ENCODE measurements at regions not wholly inside any gene's neighbourhood (a gene's known extent, or its start where the extent isn't known, plus 50 kb on each side); places are given as distances from the start of the nearest gene placed in this dataset.

- Histone ChIP-seq H3K27ac (ENCODE audit: low read depth, low read length, poor library complexity, severe bottlenecking) (no peak overlapping the region), H3K36me3 (ENCODE audit: insufficient read depth, low read length) (no peaks in the 10 kb centered on the region), H2AFZ (ENCODE audit: low read length) (no peak overlapping the region), H3F3A (ENCODE audit: insufficient read depth, low read length) (no peaks in the 10 kb centered on the region), H3K79me2 (ENCODE audit: insufficient read depth, low read length) (no peaks in the 10 kb centered on the region), H3K4me2 (ENCODE audit: low read length) (no peak overlapping the region), H3K4me3 (ENCODE audit: low read depth, low read length, poor library complexity, severe bottlenecking) (no peak overlapping the region), H3K9me2 (ENCODE audit: low read depth, low read length) (no peaks in the 10 kb centered on the region), H3K9ac (ENCODE audit: low read length) (no peak overlapping the region), H3K9me3 (ENCODE audit: low read length) (no peaks in the 10 kb centered on the region), H3K4me1 (ENCODE audit: insufficient read depth, low read length, severe bottlenecking) (no peaks in the 10 kb centered on the region), H3K27me3 (ENCODE audit: insufficient read depth, low read length) (no peaks in the 10 kb centered on the region), H4K20me1 (ENCODE audit: insufficient read depth, low read length) (no peaks in the 10 kb centered on the region)
- TF ChIP-seq EZH2 (IDR thresholded peaks at IDR 0.05; ENCODE audit: borderline replicate concordance, low read length), result no peak
- TF ChIP-seq CTCF (IDR thresholded peaks at IDR 0.05; ENCODE audit: low read length), result no peak
Observed at GRCh38 chr7:123401295-123401694, 133.1 kb downstream of the IQUB start.

- no peaks in the 10 kb centered on the region for H3K9me3 ChIP-seq (ENCODE audit: low read length)
- H4K20me1 ChIP-seq (ENCODE audit: insufficient read depth, low read length), result no peaks in the 10 kb centered on the region
- H3K27ac ChIP-seq (ENCODE audit: low read depth, low read length, poor library complexity, severe bottlenecking), result no peak overlapping the region
- no peak overlapping the region for H3K4me2 ChIP-seq (ENCODE audit: low read length)
- no peaks in the 10 kb centered on the region for H3K4me1 ChIP-seq (ENCODE audit: insufficient read depth, low read length, severe bottlenecking)
- no peak overlapping the region for H3K4me3 ChIP-seq (ENCODE audit: low read depth, low read length, poor library complexity, severe bottlenecking)
- H2AFZ ChIP-seq (ENCODE audit: low read length), result no peak overlapping the region
- no peak for TF ChIP-seq CTCF (IDR thresholded peaks at IDR 0.05; ENCODE audit: low read length)
- TF ChIP-seq EZH2 (IDR thresholded peaks at IDR 0.05; ENCODE audit: borderline replicate concordance, low read length), result no peak
- no peaks in the 10 kb centered on the region for H3K36me3 ChIP-seq (ENCODE audit: insufficient read depth, low read length)
- no peaks in the 10 kb centered on the region for H3K27me3 ChIP-seq (ENCODE audit: insufficient read depth, low read length)
- H3K9me2 ChIP-seq (ENCODE audit: low read depth, low read length), result no peaks in the 10 kb centered on the region
- no peaks in the 10 kb centered on the region for H3K79me2 ChIP-seq (ENCODE audit: insufficient read depth, low read length)
- no peaks in the 10 kb centered on the region for H3F3A ChIP-seq (ENCODE audit: insufficient read depth, low read length)
- no peak overlapping the region for H3K9ac ChIP-seq (ENCODE audit: low read length)
Observed at GRCh38 chr7:123400196-123400595, 134.2 kb downstream of the IQUB start.

- no peaks in the 10 kb centered on the region for H3K36me3 ChIP-seq (ENCODE audit: insufficient read depth, low read length)
- no peaks in the 10 kb centered on the region for H3K9me3 ChIP-seq (ENCODE audit: low read length)
- no peaks in the 10 kb centered on the region for H3F3A ChIP-seq (ENCODE audit: insufficient read depth, low read length)
- TF ChIP-seq CTCF (IDR thresholded peaks at IDR 0.05; ENCODE audit: low read length) (no peak), EZH2 (IDR thresholded peaks at IDR 0.05; ENCODE audit: borderline replicate concordance, low read length) (no peak)
- no peak overlapping the region for H3K27ac ChIP-seq (ENCODE audit: low read depth, low read length, poor library complexity, severe bottlenecking)
- H3K4me2 ChIP-seq (ENCODE audit: low read length), result no peak overlapping the region
- H3K4me1 ChIP-seq (ENCODE audit: insufficient read depth, low read length, severe bottlenecking), result no peaks in the 10 kb centered on the region
- H3K79me2 ChIP-seq (ENCODE audit: insufficient read depth, low read length), result no peaks in the 10 kb centered on the region
- H4K20me1 ChIP-seq (ENCODE audit: insufficient read depth, low read length), result no peaks in the 10 kb centered on the region
- H3K4me3 ChIP-seq (ENCODE audit: low read depth, low read length, poor library complexity, severe bottlenecking), result no peak overlapping the region
- no peak overlapping the region for H2AFZ ChIP-seq (ENCODE audit: low read length)
- H3K9me2 ChIP-seq (ENCODE audit: low read depth, low read length), result no peaks in the 10 kb centered on the region
- no peak overlapping the region for H3K9ac ChIP-seq (ENCODE audit: low read length)
- no peaks in the 10 kb centered on the region for H3K27me3 ChIP-seq (ENCODE audit: insufficient read depth, low read length)
Observed at GRCh38 chr7:123398921-123399320, 135.5 kb downstream of the IQUB start.

Data from OCI-LY1 (cell line).